HCT116 (cell line): ENCODE measurements at regions not wholly inside any gene's neighbourhood (a gene's known extent, or its start where the extent isn't known, plus 50 kb on each side); places are given as distances from the start of the nearest gene placed in this dataset.

Experiments used
- ATAC-seq: fragments of 200-7000 bp; cut with Tn5 transposase; 2 replicates; pipeline ENCODE4 v1.9.1; 2020; ENCODE audit warnings: mild to moderate bottlenecking, moderate library complexity
- BruUV-seq: library from RNA; stranded (reverse); fragments of 400-500 nt; replicated peaks from 2 replicates; lab custom pipeline; 2021; lab: Mats Ljungman, UMichigan
- CTCF ChIA-PET: fragments of 300-600 bp; sonication (Branson Sonifier 250); formaldehyde crosslinking; loops from one replicate; lab custom pipeline; 2021; ENCODE audit warnings: antibody characterized with exemption; lab: Charles Lee
- POLR2A ChIA-PET: fragments of 300-600, 350-600 bp; sonication (Branson Sonifier 250); formaldehyde crosslinking; loops from one replicate; lab custom pipeline; 2021; ENCODE audit warnings: antibody characterized with exemption; lab: Charles Lee
- RAD21 ChIA-PET, 2 experiments: fragments of 300-600 bp; sonication (Branson Sonifier 250); formaldehyde crosslinking; loops; one replicate each; lab custom pipeline; 2023; ENCODE audit warnings: low total read pairs in 2 of 2; ENCODE audit not compliant: uncharacterized antibody in 2 of 2, unreplicated experiment in 2 of 2, low non-redundant PET in 1 of 2; lab: Charles Lee
- DNase-seq: peaks from one replicate; pipeline ENCODE4 v3.0.0-alpha.2; 2010; ENCODE audit warnings: low read depth, low spot score
- H2AFZ ChIP-seq: fragments of 200-600 bp; shearing (Covaris generic), sonication (generic); 2 replicates; pipeline ENCODE4 v1.6.1; 2017; ENCODE audit warnings: low read depth, mixed run types, mixed read lengths, antibody characterized with exemption, low read length; ENCODE audit not compliant: poor library complexity, severe bottlenecking
- H3K27ac ChIP-seq: 2 replicates; pipeline ENCODE4 v1.5.1; 2012; ENCODE audit warnings: low read depth, low read length
- H3K27me3 ChIP-seq: fragments of 200-600 bp; sonication (generic); 2 replicates; pipeline ENCODE4 v1.6.1; 2016; ENCODE audit warnings: mixed run types, low read length, mixed read lengths; ENCODE audit not compliant: insufficient read depth
- H3K36me3 ChIP-seq, 2 experiments: fragments of 200-500 bp in 1 of 2; fragments of 200-600 bp in 1 of 2; sonication (Bioruptor generic) in 1 of 2; sonication (generic) in 1 of 2; 2 replicates each; pipeline versions ENCODE4 v1.5.1 to v1.6.1; 2014 to 2016; ENCODE audit warnings: low read length in 2 of 2, inconsistent platforms in 1 of 2, mixed read lengths in 1 of 2, mixed run types in 1 of 2; ENCODE audit not compliant: insufficient read depth in 2 of 2, control insufficient read depth in 1 of 2
- H3K4me1 ChIP-seq, 2 experiments: fragments of 200-600 bp in 1 of 2; sonication (generic) in 1 of 2; 2 replicates each; pipeline versions ENCODE4 v1.5.1 to v1.6.1; 2012 to 2017; ENCODE audit warnings: low read length in 2 of 2, inconsistent platforms in 1 of 2, mild to moderate bottlenecking in 1 of 2, mixed read lengths in 1 of 2, mixed run types in 1 of 2, moderate library complexity in 1 of 2; ENCODE audit not compliant: insufficient read depth in 2 of 2, control insufficient read depth in 1 of 2
- H3K4me2 ChIP-seq: fragments of 200-600 bp; sonication (generic); 2 replicates; pipeline ENCODE4 v1.6.1; 2017; ENCODE audit warnings: mixed run types, low read length, mixed read lengths
- H3K4me3 ChIP-seq, 2 experiments: fragments of 200-600 bp in 1 of 2; sonication (generic) in 1 of 2; replicated peaks in 1 of 2; 2 replicates each; pipeline ENCODE4 v1.5.1; 2011 to 2016; ENCODE audit warnings: low read length in 2 of 2, control low read depth in 1 of 2, low read depth in 1 of 2, mild to moderate bottlenecking in 1 of 2, mixed read lengths in 1 of 2, mixed run types in 1 of 2
- H3K79me2 ChIP-seq: fragments of 200-600 bp; sonication (generic); 2 replicates; pipeline ENCODE4 v1.6.1; 2017; ENCODE audit warnings: mild to moderate bottlenecking, mixed run types, low read length, moderate library complexity, mixed read lengths; ENCODE audit not compliant: insufficient read depth
- H3K9ac ChIP-seq: fragments of 200-600 bp; sonication (generic); 2 replicates; pipeline ENCODE4 v1.6.1; 2016; ENCODE audit warnings: low read length, mixed read lengths
- H3K9me2 ChIP-seq: fragments of 200-600 bp; sonication (generic), shearing (Covaris generic); 2 replicates; pipeline ENCODE4 v1.6.1; 2017; ENCODE audit warnings: mixed run types, mild to moderate bottlenecking, moderate library complexity; ENCODE audit not compliant: insufficient read depth
- H3K9me3 ChIP-seq, 2 experiments: fragments of 200-500 bp in 1 of 2; fragments of 200-600 bp in 1 of 2; sonication (Bioruptor generic) in 1 of 2; sonication (generic) in 1 of 2; 2 replicates each; pipeline ENCODE4 v1.6.1; 2014 to 2017; ENCODE audit warnings: low read length in 2 of 2, mixed read lengths in 2 of 2, inconsistent platforms in 1 of 2, low read depth in 1 of 2, mild to moderate bottlenecking in 1 of 2, mixed run types in 1 of 2, moderate library complexity in 1 of 2; ENCODE audit not compliant: control insufficient read depth in 1 of 2, insufficient read depth in 1 of 2
- H4K20me1 ChIP-seq: fragments of 200-600 bp; sonication (generic), shearing (Covaris generic); 2 replicates; pipeline ENCODE4 v1.6.1; 2017; ENCODE audit warnings: mixed run types, mild to moderate bottlenecking, moderate library complexity; ENCODE audit not compliant: insufficient read depth
- CBX3 ChIP-seq: IDR thresholded peaks from 2 replicates; pipeline ENCODE4 v1.6.1; 2012; ENCODE audit warnings: low read depth
- ELF1 ChIP-seq: IDR thresholded peaks from 2 replicates; pipeline ENCODE4 v1.6.1; 2012; ENCODE audit warnings: low read depth, borderline replicate concordance
- JUND ChIP-seq: IDR thresholded peaks from 2 replicates; pipeline ENCODE4 v1.6.1; 2012
- POLR2AphosphoS5 ChIP-seq: IDR thresholded peaks from 2 replicates; pipeline ENCODE4 v1.6.1; 2011; ENCODE audit warnings: mild to moderate bottlenecking, low read depth, low read length, moderate library complexity
- RAD21 ChIP-seq: IDR thresholded peaks from 2 replicates; pipeline ENCODE4 v1.6.1; 2012; ENCODE audit warnings: low read depth, mild to moderate bottlenecking
- SIN3A ChIP-seq: IDR thresholded peaks from 2 replicates; pipeline ENCODE4 v1.6.1; 2012; ENCODE audit warnings: low read depth
- SP1 ChIP-seq: IDR thresholded peaks from 2 replicates; pipeline ENCODE4 v1.6.1; 2012; ENCODE audit warnings: low read depth
- ZBTB33 ChIP-seq: IDR thresholded peaks from 2 replicates; pipeline ENCODE4 v1.6.1; 2011; ENCODE audit warnings: mild to moderate bottlenecking, low read length, moderate library complexity; ENCODE audit not compliant: insufficient replicate concordance; ENCODE audit errors: extremely low read depth
- ZFX ChIP-seq: fragments of 450-650 bp; IDR thresholded peaks from 2 replicates; pipeline ENCODE4 v1.6.1; 2017
- ZNF274 ChIP-seq: fragments of 200-500 bp; sonication (Bioruptor generic); IDR thresholded peaks from 2 replicates; pipeline ENCODE4 v1.6.1; 2014; ENCODE audit warnings: mild to moderate bottlenecking, low read depth, low read length, inconsistent platforms
- intact Hi-C: fragments of 100-400 bp; cut with micrococcal nuclease; formaldehyde crosslinking; loops from 2 replicates; pipeline ENCODE4 v1.10.0; 2022
- TF ChIP-seq, protein P1 (sequence below): IDR thresholded peaks from 2 replicates; pipeline ENCODE4 v1.6.1; 2012
- TF ChIP-seq, protein P2 (sequence below), 3 experiments: fragments of 200-600 bp in 1 of 3; sonication (generic) in 1 of 3; IDR thresholded peaks in 2 of 3; conservative IDR thresholded peaks in 1 of 3; 2 replicates each; pipeline ENCODE4 v1.5.1; 2012 to 2017; ENCODE audit warnings: low read depth in 2 of 3, low read length in 2 of 3, antibody characterized with exemption in 1 of 3, borderline replicate concordance in 1 of 3, control low read depth in 1 of 3, mild to moderate bottlenecking in 1 of 3, mixed read lengths in 1 of 3, mixed run types in 1 of 3, moderate library complexity in 1 of 3; ENCODE audit not compliant: insufficient read depth in 1 of 3
- TF ChIP-seq, protein P3 (sequence below): IDR thresholded peaks from 2 replicates; pipeline ENCODE4 v1.6.1; 2012

DNA sequence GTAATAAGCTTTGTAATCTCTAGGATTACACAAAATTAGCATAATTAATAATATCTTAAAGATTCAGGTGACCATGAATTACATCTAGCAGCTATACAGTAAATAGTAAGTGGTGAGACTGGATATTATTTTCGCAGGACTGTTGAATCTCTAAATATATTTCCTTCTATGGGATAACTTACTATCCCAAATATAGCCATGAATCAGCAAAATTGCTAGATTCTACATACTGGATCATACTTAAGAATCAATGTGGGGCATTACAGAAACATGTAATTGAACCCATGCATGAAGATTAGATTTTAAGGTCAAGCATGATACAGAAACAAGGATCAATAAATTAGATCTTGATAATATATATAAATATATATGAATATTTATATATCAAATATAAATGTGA lies 1203.4 kb downstream of the BRINP3 start:
- Histone ChIP-seq H3K4me1 (no peaks in the 10 kb centered on the region), H3K9me3 (peaks cover 0 to 4% of the 10 kb centered on the region in 2 experiments; a peak in 1 of 4 replicates), H3K9me2 (no peaks in the 10 kb centered on the region), H3K36me3 (no peaks in the 10 kb centered on the region), H3K9ac (no peak overlapping the region), H3K27ac (no peak overlapping the region), H3K27me3 (no peaks in the 10 kb centered on the region), H3K4me2 (no peak overlapping the region), H3K79me2 (no peaks in the 10 kb centered on the region), H4K20me1 (no peaks in the 10 kb centered on the region), H2AFZ (no peak overlapping the region), H3K4me3 (no peak overlapping the region)
- no TSS peak for BruUV-seq
- ChIA-PET CTCF (no interaction called here), POLR2A (no interaction called here), RAD21 (no interaction called here)
- TF ChIP-seq RAD21 = no peak
- TF ChIP-seq JUND = no peak
- TF ChIP-seq ELF1 = no peak
- no peak for TF ChIP-seq SIN3A
- DNase-seq = no peak
- intact Hi-C loops = no loop called here
- no peak for ATAC-seq

GRCh38 chr1:189275796-189276195 lies 1201.9 kb downstream of the BRINP3 start:
- no peak overlapping the region for H2AFZ ChIP-seq
- BruUV-seq = no TSS peak
- no peak overlapping the region for H3K4me2 ChIP-seq
- no peaks in the 10 kb centered on the region for H3K36me3 ChIP-seq
- H3K4me3 ChIP-seq = no peak overlapping the region
- DNase-seq (no peak), ATAC-seq (no peak)
- CTCF ChIA-PET = no interaction called here
- H4K20me1 ChIP-seq = no peaks in the 10 kb centered on the region
- POLR2A ChIA-PET = no interaction called here
- H3K9ac ChIP-seq = no peak overlapping the region
- RAD21 ChIA-PET = no interaction called here
- H3K9me2 ChIP-seq = no peaks in the 10 kb centered on the region
- H3K27ac ChIP-seq = no peak overlapping the region
- intact Hi-C loops = no loop called here
- no peaks in the 10 kb centered on the region for H3K79me2 ChIP-seq
- H3K4me1 ChIP-seq = no peaks in the 10 kb centered on the region
- 0 out of 4 replicates have a peak, but pooled peaks cover 0 to 4% of the 10 kb centered on the region in 2 experiments for H3K9me3 ChIP-seq
- no peaks in the 10 kb centered on the region for H3K27me3 ChIP-seq
- no peak for TF ChIP-seq RAD21
- no peak for TF ChIP-seq ELF1
- no peak for TF ChIP-seq CBX3
- TF ChIP-seq SIN3A = no peak
- no peak for TF ChIP-seq ZNF274
- no peak for TF ChIP-seq ZFX
- TF ChIP-seq, protein P1, sequence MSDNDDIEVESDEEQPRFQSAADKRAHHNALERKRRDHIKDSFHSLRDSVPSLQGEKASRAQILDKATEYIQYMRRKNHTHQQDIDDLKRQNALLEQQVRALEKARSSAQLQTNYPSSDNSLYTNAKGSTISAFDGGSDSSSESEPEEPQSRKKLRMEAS = no peak
- TF ChIP-seq SP1 = no peak
- TF ChIP-seq, protein P2, sequence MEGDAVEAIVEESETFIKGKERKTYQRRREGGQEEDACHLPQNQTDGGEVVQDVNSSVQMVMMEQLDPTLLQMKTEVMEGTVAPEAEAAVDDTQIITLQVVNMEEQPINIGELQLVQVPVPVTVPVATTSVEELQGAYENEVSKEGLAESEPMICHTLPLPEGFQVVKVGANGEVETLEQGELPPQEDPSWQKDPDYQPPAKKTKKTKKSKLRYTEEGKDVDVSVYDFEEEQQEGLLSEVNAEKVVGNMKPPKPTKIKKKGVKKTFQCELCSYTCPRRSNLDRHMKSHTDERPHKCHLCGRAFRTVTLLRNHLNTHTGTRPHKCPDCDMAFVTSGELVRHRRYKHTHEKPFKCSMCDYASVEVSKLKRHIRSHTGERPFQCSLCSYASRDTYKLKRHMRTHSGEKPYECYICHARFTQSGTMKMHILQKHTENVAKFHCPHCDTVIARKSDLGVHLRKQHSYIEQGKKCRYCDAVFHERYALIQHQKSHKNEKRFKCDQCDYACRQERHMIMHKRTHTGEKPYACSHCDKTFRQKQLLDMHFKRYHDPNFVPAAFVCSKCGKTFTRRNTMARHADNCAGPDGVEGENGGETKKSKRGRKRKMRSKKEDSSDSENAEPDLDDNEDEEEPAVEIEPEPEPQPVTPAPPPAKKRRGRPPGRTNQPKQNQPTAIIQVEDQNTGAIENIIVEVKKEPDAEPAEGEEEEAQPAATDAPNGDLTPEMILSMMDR (IDR thresholded peaks at IDR 0.05 in 2 of 3, conservative IDR thresholded peaks at IDR 0.05 in 1 of 3; ENCODE audit: borderline replicate concordance in 1 of 3, insufficient read depth in 1 of 3, low read depth in 2 of 3, low read length in 2 of 3) = no peak
- TF ChIP-seq, protein P3, sequence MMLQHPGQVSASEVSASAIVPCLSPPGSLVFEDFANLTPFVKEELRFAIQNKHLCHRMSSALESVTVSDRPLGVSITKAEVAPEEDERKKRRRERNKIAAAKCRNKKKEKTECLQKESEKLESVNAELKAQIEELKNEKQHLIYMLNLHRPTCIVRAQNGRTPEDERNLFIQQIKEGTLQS = no peak
- no peak for TF ChIP-seq POLR2AphosphoS5
- TF ChIP-seq JUND = no peak
- no peak for TF ChIP-seq ZBTB33
